G401 (cell line): ENCODE measurements at regions not wholly inside any gene's neighbourhood (a gene's known extent, or its start where the extent isn't known, plus 50 kb on each side); places are given as distances from the start of the nearest gene placed in this dataset.

ENCODE experiments used
- DNase-seq: peaks from one replicate; pipeline ENCODE4 v3.0.0-alpha.2; 2015; ENCODE audit warnings: low spot score
- in situ Hi-C: cut with HindIII; loops from 2 replicates; pipeline ENCODE4 v1.10.0; 2016; ENCODE audit warnings: low sequenced_read_pairs, mixed read lengths

GRCh38 chr12:19032826-19033225 is 96.7 kb upstream of the PLEKHA5 start:
- in situ Hi-C loops: no loop called here
- DNase-seq: no peak

- in situ Hi-C loops: no loop called here
- no peak for DNase-seq
These were observed 96.3 kb upstream of the PLEKHA5 start for GRCh38 chr12:19033244-19033643.

- in situ Hi-C loops: no loop called here
- no peak for DNase-seq
These were observed 94.6 kb upstream of the PLEKHA5 start for GRCh38 chr12:19034937-19035336.

- no peak for DNase-seq
- in situ Hi-C loops: no loop called here
These were observed 94.0 kb upstream of the PLEKHA5 start for GRCh38 chr12:19035536-19035935.

GRCh38 chr12:19036673-19037357 is 92.7 kb upstream of the PLEKHA5 start:
- in situ Hi-C loops: no loop called here
- no peak for DNase-seq

- no peak for DNase-seq
These were observed 91.3 kb upstream of the PLEKHA5 start for GRCh38 chr12:19038209-19038608.

GRCh38 chr12:19039515-19039914 is 90.0 kb upstream of the PLEKHA5 start:
- no peak for DNase-seq
- in situ Hi-C loops: no loop called here

More at GRCh38 chr12:19038209-19038608, 91.3 kb upstream of the PLEKHA5 start:
- in situ Hi-C loops: no loop called here

GRCh38 chr12:19042221-19042620 is 87.3 kb upstream of the PLEKHA5 start:
- no peak for DNase-seq
- in situ Hi-C loops: no loop called here

GRCh38 chr12:19044430-19044829 is 85.1 kb upstream of the PLEKHA5 start:
- in situ Hi-C loops: no loop called here
- DNase-seq: no peak

GRCh38 chr12:19044891-19045290 is 84.6 kb upstream of the PLEKHA5 start:
- in situ Hi-C loops: no loop called here
- no peak for DNase-seq

- DNase-seq: no peak
- in situ Hi-C loops: no loop called here
These were observed 84.1 kb upstream of the PLEKHA5 start for GRCh38 chr12:19045426-19045825.

- in situ Hi-C loops: no loop called here
- DNase-seq: no peak
These were observed 80.6 kb upstream of the PLEKHA5 start for GRCh38 chr12:19048943-19049342.

GRCh38 chr12:19052689-19053088 is 76.8 kb upstream of the PLEKHA5 start:
- in situ Hi-C loops: no loop called here
- no peak for DNase-seq

GRCh38 chr12:19053218-19053617 is 76.3 kb upstream of the PLEKHA5 start:
- DNase-seq: no peak
- in situ Hi-C loops: no loop called here

- DNase-seq: no peak
- in situ Hi-C loops: no loop called here
These were observed 75.5 kb upstream of the PLEKHA5 start for GRCh38 chr12:19054035-19054434.

- in situ Hi-C loops: no loop called here
These were observed 73.9 kb upstream of the PLEKHA5 start for GRCh38 chr12:19055589-19055988.

GRCh38 chr12:19058235-19059021 is 71.1 kb upstream of the PLEKHA5 start:
- in situ Hi-C loops: no loop called here
- no peak for DNase-seq

More at GRCh38 chr12:19055589-19055988, 73.9 kb upstream of the PLEKHA5 start:
- no peak for DNase-seq

- in situ Hi-C loops: no loop called here
- no peak for DNase-seq
These were observed 64.8 kb upstream of the PLEKHA5 start for GRCh38 chr12:19064713-19065112.

GRCh38 chr12:19065223-19065622 is 64.3 kb upstream of the PLEKHA5 start:
- no peak for DNase-seq
- in situ Hi-C loops: no loop called here

GRCh38 chr12:19065871-19066270 is 63.7 kb upstream of the PLEKHA5 start:
- DNase-seq: no peak
- in situ Hi-C loops: no loop called here
